Neural crest cell (in vitro differentiated cells): ENCODE measurements at regions not wholly inside any gene's neighbourhood (a gene's known extent, or its start where the extent isn't known, plus 50 kb on each side); places are given as distances from the start of the nearest gene placed in this dataset.

Source experiments
- DNase-seq: peaks from one replicate; pipeline ENCODE4 v3.0.0; 2021; ENCODE audit warnings: low read depth, mixed read lengths, low spot score
- H3K27ac Mint-ChIP-seq: one replicate; pipeline ENCODE4 v1.8.0; 2021; ENCODE audit warnings: mild to moderate bottlenecking, mixed read lengths; ENCODE audit not compliant: unreplicated experiment
- H3K27me3 Mint-ChIP-seq: 2 replicates; pipeline ENCODE4 v1.8.0; 2021; ENCODE audit warnings: low read depth, mild to moderate bottlenecking, mixed read lengths
- H3K36me3 Mint-ChIP-seq: 2 replicates; pipeline ENCODE4 v1.8.0; 2021; ENCODE audit warnings: low read depth, mild to moderate bottlenecking, mixed read lengths
- H3K4me1 Mint-ChIP-seq: 2 replicates; pipeline ENCODE4 v1.8.0; 2021; ENCODE audit warnings: mixed read lengths
- H3K4me3 Mint-ChIP-seq: one replicate; pipeline ENCODE4 v1.8.0; 2021; ENCODE audit warnings: mild to moderate bottlenecking, mixed read lengths
- H3K9me3 Mint-ChIP-seq: 2 replicates; pipeline ENCODE4 v1.8.0; 2021; ENCODE audit warnings: mixed read lengths
- CTCF ChIP-seq: fragments of 200-600 bp; sonication (generic); conservative IDR thresholded peaks from 2 replicates; pipeline ENCODE4 v1.5.0; 2021; ENCODE audit warnings: antibody characterized with exemption, mild to moderate bottlenecking

GRCh38 chr3:177569193-177569592, 371.9 kb upstream of the TBL1XR1 start:
- peaks cover 5% of the 10 kb centered on the region for H3K9me3 Mint-ChIP-seq
- no peaks in the 10 kb centered on the region for H3K36me3 Mint-ChIP-seq
- H3K4me3 Mint-ChIP-seq = no peak overlapping the region
- peaks cover 20% of the 10 kb centered on the region for H3K4me1 Mint-ChIP-seq
- H3K27ac Mint-ChIP-seq = no peak overlapping the region
- TF ChIP-seq CTCF = no peak
- no peaks in the 10 kb centered on the region for H3K27me3 Mint-ChIP-seq
- DNase-seq = no peak

GRCh38 chr3:177569875-177570657, 372.8 kb upstream of the TBL1XR1 start:
- H3K4me1 Mint-ChIP-seq = peaks cover 29% of the 10 kb centered on the region
- no peaks in the 10 kb centered on the region for H3K36me3 Mint-ChIP-seq
- TF ChIP-seq CTCF = no peak
- H3K4me3 Mint-ChIP-seq = no peak overlapping the region
- peaks cover 5% of the 10 kb centered on the region for H3K9me3 Mint-ChIP-seq
- DNase-seq = no peak
- no peak overlapping the region for H3K27ac Mint-ChIP-seq
- H3K27me3 Mint-ChIP-seq = no peaks in the 10 kb centered on the region

GRCh38 chr3:177571271-177571943, 374.1 kb upstream of the TBL1XR1 start:
- no peaks in the 10 kb centered on the region for H3K36me3 Mint-ChIP-seq
- DNase-seq = no peak
- H3K4me3 Mint-ChIP-seq = no peak overlapping the region
- H3K4me1 Mint-ChIP-seq = peaks cover 30% of the 10 kb centered on the region
- no peak overlapping the region for H3K27ac Mint-ChIP-seq
- TF ChIP-seq CTCF = no peak
- peaks cover 5% of the 10 kb centered on the region for H3K9me3 Mint-ChIP-seq
- no peaks in the 10 kb centered on the region for H3K27me3 Mint-ChIP-seq

GRCh38 chr3:177571944-177572315, 374.6 kb upstream of the TBL1XR1 start:
- no peak for DNase-seq
- H3K27me3 Mint-ChIP-seq = no peaks in the 10 kb centered on the region
- H3K4me3 Mint-ChIP-seq = no peak overlapping the region
- no peak overlapping the region for H3K27ac Mint-ChIP-seq
- TF ChIP-seq CTCF = no peak
- no peaks in the 10 kb centered on the region for H3K36me3 Mint-ChIP-seq
- peaks cover 5% of the 10 kb centered on the region for H3K9me3 Mint-ChIP-seq
- peaks cover 30% of the 10 kb centered on the region for H3K4me1 Mint-ChIP-seq

GRCh38 chr3:177574222-177574856, 377.1 kb upstream of the TBL1XR1 start:
- Mint-ChIP-seq H3K27ac (no peak overlapping the region), H3K4me1 (peaks cover 30% of the 10 kb centered on the region), H3K36me3 (no peaks in the 10 kb centered on the region), H3K27me3 (no peaks in the 10 kb centered on the region), H3K4me3 (no peak overlapping the region), H3K9me3 (peaks cover 10% of the 10 kb centered on the region)
- DNase-seq = peak; percentile 25
- TF ChIP-seq CTCF = no peak
